ENCODE measurements at regions not wholly inside any gene's neighbourhood (a gene's known extent, or its start where the extent isn't known, plus 50 kb on each side); places are given as distances from the start of the nearest gene placed in this dataset.
"Not testable (repeated sequence)": the region's sequence is repeated elsewhere in the genome, so short reads cannot be mapped to it uniquely, and the experiment has no call there.

- TF ChIP-seq CTCF (conservative IDR thresholded peaks at IDR 0.05; ENCODE audit: low read length): no peak
Measured at GRCh38 chr3:177249203-177249602, 51.9 kb upstream of the TBL1XR1 start.

GRCh38 chr3:177250151-177250550, 52.9 kb upstream of the TBL1XR1 start:
- H3K4me3 ChIP-seq (ENCODE audit: low read length): no peak overlapping the region
- peak; percentile 49 for DNase-seq (ENCODE audit: low read depth)
- no peak for TF ChIP-seq CTCF (conservative IDR thresholded peaks at IDR 0.05; ENCODE audit: low read length)

More at GRCh38 chr3:177249203-177249602, 51.9 kb upstream of the TBL1XR1 start:
- H3K4me3 ChIP-seq (ENCODE audit: low read length): no peak overlapping the region
- no peak for DNase-seq (ENCODE audit: low read depth)

GRCh38 chr3:177251755-177252154, 54.5 kb upstream of the TBL1XR1 start:
- no peak for DNase-seq (ENCODE audit: low read depth)
- no peak for TF ChIP-seq CTCF (conservative IDR thresholded peaks at IDR 0.05; ENCODE audit: low read length)
- no peak overlapping the region for H3K4me3 ChIP-seq (ENCODE audit: low read length)

- TF ChIP-seq CTCF (conservative IDR thresholded peaks at IDR 0.05; ENCODE audit: low read length): no peak
- H3K4me3 ChIP-seq (ENCODE audit: low read length): no peak overlapping the region
- peak; percentile 24 for DNase-seq (ENCODE audit: low read depth)
Measured at GRCh38 chr3:177257006-177257405, 59.7 kb upstream of the TBL1XR1 start.

- no peak for TF ChIP-seq CTCF (conservative IDR thresholded peaks at IDR 0.05; ENCODE audit: low read length)
- no peak for DNase-seq (ENCODE audit: low read depth)
Measured at GRCh38 chr3:177257625-177258024, 60.3 kb upstream of the TBL1XR1 start.

GRCh38 chr3:177262396-177262795, 65.1 kb upstream of the TBL1XR1 start:
- DNase-seq (ENCODE audit: low read depth): peak; percentile 32
- TF ChIP-seq CTCF (conservative IDR thresholded peaks at IDR 0.05; ENCODE audit: low read length): no peak
- H3K4me3 ChIP-seq (ENCODE audit: low read length): no peak overlapping the region

More at GRCh38 chr3:177257625-177258024, 60.3 kb upstream of the TBL1XR1 start:
- H3K4me3 ChIP-seq (ENCODE audit: low read length): no peak overlapping the region

- H3K4me3 ChIP-seq (ENCODE audit: low read length): no peak overlapping the region
- TF ChIP-seq CTCF (conservative IDR thresholded peaks at IDR 0.05; ENCODE audit: low read length): no peak
- peak; percentile 11 for DNase-seq (ENCODE audit: low read depth)
Measured at GRCh38 chr3:177263615-177264368, 66.5 kb upstream of the TBL1XR1 start.

- not testable (repeated sequence) for H3K4me3 ChIP-seq (ENCODE audit: low read length); DNase-seq (ENCODE audit: low read depth)
Measured at GRCh38 chr3:177271811-177272501, 74.7 kb upstream of the TBL1XR1 start.

Data from AG10803 (cell line).